ENCODE measurements at regions not wholly inside any gene's neighbourhood (a gene's known extent, or its start where the extent isn't known, plus 50 kb on each side); places are given as distances from the start of the nearest gene placed in this dataset.

DNA sequence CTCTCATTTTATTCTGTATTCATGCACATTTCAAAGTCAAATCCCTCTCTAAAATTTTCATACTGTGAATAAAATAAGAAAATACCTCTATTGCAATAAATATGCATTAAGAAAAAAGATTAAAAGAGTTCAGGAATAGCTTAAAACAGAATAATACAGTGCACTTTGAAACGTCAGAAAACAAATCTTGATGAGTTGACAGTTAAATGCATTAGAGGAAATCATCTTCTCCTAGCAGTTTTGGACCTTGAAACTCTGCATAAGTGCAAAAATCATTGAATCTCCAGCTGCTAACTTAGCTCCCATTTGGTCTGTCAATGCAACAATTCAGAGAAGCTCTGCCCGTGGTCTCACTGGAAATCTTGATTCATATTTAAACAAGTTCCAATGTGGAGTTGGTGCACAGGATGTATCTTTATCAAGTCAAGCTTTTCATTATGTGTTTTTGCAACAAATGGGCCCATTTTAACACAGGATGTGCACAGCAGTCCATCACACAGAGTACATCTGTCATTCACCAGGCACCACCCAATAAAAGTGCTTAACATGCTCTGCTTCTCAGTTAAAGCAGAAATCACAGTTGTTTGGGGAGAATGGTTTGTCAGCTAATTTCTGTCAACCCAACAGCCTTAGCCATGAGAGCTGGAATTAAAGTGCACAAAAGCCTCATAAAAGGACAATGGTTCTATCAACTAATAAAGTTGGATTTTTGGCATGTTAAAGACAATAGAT lies 98.8 kb upstream of the ARRDC4 start (continued):
- TF ChIP-seq, protein P1, sequence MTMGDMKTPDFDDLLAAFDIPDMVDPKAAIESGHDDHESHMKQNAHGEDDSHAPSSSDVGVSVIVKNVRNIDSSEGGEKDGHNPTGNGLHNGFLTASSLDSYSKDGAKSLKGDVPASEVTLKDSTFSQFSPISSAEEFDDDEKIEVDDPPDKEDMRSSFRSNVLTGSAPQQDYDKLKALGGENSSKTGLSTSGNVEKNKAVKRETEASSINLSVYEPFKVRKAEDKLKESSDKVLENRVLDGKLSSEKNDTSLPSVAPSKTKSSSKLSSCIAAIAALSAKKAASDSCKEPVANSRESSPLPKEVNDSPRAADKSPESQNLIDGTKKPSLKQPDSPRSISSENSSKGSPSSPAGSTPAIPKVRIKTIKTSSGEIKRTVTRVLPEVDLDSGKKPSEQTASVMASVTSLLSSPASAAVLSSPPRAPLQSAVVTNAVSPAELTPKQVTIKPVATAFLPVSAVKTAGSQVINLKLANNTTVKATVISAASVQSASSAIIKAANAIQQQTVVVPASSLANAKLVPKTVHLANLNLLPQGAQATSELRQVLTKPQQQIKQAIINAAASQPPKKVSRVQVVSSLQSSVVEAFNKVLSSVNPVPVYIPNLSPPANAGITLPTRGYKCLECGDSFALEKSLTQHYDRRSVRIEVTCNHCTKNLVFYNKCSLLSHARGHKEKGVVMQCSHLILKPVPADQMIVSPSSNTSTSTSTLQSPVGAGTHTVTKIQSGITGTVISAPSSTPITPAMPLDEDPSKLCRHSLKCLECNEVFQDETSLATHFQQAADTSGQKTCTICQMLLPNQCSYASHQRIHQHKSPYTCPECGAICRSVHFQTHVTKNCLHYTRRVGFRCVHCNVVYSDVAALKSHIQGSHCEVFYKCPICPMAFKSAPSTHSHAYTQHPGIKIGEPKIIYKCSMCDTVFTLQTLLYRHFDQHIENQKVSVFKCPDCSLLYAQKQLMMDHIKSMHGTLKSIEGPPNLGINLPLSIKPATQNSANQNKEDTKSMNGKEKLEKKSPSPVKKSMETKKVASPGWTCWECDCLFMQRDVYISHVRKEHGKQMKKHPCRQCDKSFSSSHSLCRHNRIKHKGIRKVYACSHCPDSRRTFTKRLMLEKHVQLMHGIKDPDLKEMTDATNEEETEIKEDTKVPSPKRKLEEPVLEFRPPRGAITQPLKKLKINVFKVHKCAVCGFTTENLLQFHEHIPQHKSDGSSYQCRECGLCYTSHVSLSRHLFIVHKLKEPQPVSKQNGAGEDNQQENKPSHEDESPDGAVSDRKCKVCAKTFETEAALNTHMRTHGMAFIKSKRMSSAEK (CRISPR knock-in tag; IDR thresholded peaks at IDR 0.05; ENCODE audit: borderline replicate concordance) = no peak
- no peak for TF ChIP-seq CREM (CRISPR knock-in tag; IDR thresholded peaks at IDR 0.05)
- TF ChIP-seq, protein P2, sequence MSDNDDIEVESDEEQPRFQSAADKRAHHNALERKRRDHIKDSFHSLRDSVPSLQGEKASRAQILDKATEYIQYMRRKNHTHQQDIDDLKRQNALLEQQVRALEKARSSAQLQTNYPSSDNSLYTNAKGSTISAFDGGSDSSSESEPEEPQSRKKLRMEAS (CRISPR knock-in tag; IDR thresholded peaks at IDR 0.05) = no peak
- no peak for TF ChIP-seq ZNF263 (CRISPR knock-in tag; IDR thresholded peaks at IDR 0.05; ENCODE audit: low read depth)

- ATAC-seq (no peak), DNase-seq (ENCODE audit: low spot score) (no peak)
- TF ChIP-seq NFATC4 (CRISPR knock-in tag; IDR thresholded peaks at IDR 0.05) = no peak
- TF ChIP-seq USF2 (CRISPR knock-in tag; IDR thresholded peaks at IDR 0.05) = no peak
- no peak for TF ChIP-seq ZSCAN18 (CRISPR knock-in tag; IDR thresholded peaks at IDR 0.05)
- TF ChIP-seq KAT7 (CRISPR knock-in tag; IDR thresholded peaks at IDR 0.05; ENCODE audit: borderline replicate concordance) = no peak
- no peak for TF ChIP-seq USF1 (CRISPR knock-in tag; IDR thresholded peaks at IDR 0.05)
- no peak for TF ChIP-seq CBFB (CRISPR knock-in tag; IDR thresholded peaks at IDR 0.05; ENCODE audit: low read depth)
- no peak for TF ChIP-seq NR3C1 (CRISPR knock-in tag; conservative IDR thresholded peaks at IDR 0.05; ENCODE audit: low read depth)
- TF ChIP-seq, protein P3, sequence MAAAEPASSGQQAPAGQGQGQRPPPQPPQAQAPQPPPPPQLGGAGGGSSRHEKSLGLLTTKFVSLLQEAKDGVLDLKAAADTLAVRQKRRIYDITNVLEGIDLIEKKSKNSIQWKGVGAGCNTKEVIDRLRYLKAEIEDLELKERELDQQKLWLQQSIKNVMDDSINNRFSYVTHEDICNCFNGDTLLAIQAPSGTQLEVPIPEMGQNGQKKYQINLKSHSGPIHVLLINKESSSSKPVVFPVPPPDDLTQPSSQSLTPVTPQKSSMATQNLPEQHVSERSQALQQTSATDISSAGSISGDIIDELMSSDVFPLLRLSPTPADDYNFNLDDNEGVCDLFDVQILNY (CRISPR knock-in tag; IDR thresholded peaks at IDR 0.05) = no peak
- no peak for TF ChIP-seq HMGXB4 (CRISPR knock-in tag; IDR thresholded peaks at IDR 0.05)
- no peak for TF ChIP-seq PREB (CRISPR knock-in tag; IDR thresholded peaks at IDR 0.05; ENCODE audit: borderline replicate concordance)
- TF ChIP-seq SOX15 (CRISPR knock-in tag; IDR thresholded peaks at IDR 0.05) = no peak
- no peak for TF ChIP-seq PRRX2 (CRISPR knock-in tag; IDR thresholded peaks at IDR 0.05)
- TF ChIP-seq RELA (CRISPR knock-in tag; IDR thresholded peaks at IDR 0.05; ENCODE audit: borderline replicate concordance) = no peak
- no peak for TF ChIP-seq NFYB (CRISPR knock-in tag; conservative IDR thresholded peaks at IDR 0.05; ENCODE audit: low read depth)
- no peak for TF ChIP-seq IRF2 (CRISPR knock-in tag; IDR thresholded peaks at IDR 0.05; ENCODE audit: borderline replicate concordance, low read depth)
- TF ChIP-seq GTF2I (CRISPR knock-in tag; conservative IDR thresholded peaks at IDR 0.05) = no peak
- no peak for TF ChIP-seq EMX1 (CRISPR knock-in tag; IDR thresholded peaks at IDR 0.05)
- no peak for TF ChIP-seq SMAD3 (CRISPR knock-in tag; IDR thresholded peaks at IDR 0.05; ENCODE audit: borderline replicate concordance)
- CTCF ChIA-PET = no interaction called here
- no peaks in the 10 kb centered on the region for H3K4me1 Mint-ChIP-seq
- H3K9me3 Mint-ChIP-seq = peaks cover 13% of the 10 kb centered on the region
- H3K27ac Mint-ChIP-seq = no peak overlapping the region
- no peak overlapping the region for H3K4me3 Mint-ChIP-seq
- no peaks in the 10 kb centered on the region for H3K36me3 Mint-ChIP-seq
- POLR2A ChIA-PET = no interaction called here
- H3K27me3 Mint-ChIP-seq (ENCODE audit: low read depth) = no peaks in the 10 kb centered on the region; the same call in 1 of the 2 replicates
Observed at GRCh38 chr15:97866959-97867358, 93.5 kb upstream of the ARRDC4 start.

All from WTC11 (cell line).